C4-2B (cell line): ENCODE measurements at regions not wholly inside any gene's neighbourhood (a gene's known extent, or its start where the extent isn't known, plus 50 kb on each side); places are given as distances from the start of the nearest gene placed in this dataset.
A peak's percentile ranks its signal among the peaks of the same experiment; 100 is the strongest.
"Not testable (repeated sequence)": the region's sequence is repeated elsewhere in the genome, so short reads cannot be mapped to it uniquely, and the experiment has no call there.

Experiments used
- H3K27ac ChIP-seq: fragments of 450-650 bp; 2 replicates; pipeline ENCODE4 v1.5.1; 2017
- CTCF ChIP-seq: fragments of 450-650 bp; conservative IDR thresholded peaks from 2 replicates; pipeline ENCODE4 v1.5.1; 2017; ENCODE audit warnings: mild to moderate bottlenecking
- ZFX ChIP-seq: fragments of 450-650 bp; IDR thresholded peaks from 2 replicates; pipeline ENCODE4 v1.6.1; 2017

DNA sequence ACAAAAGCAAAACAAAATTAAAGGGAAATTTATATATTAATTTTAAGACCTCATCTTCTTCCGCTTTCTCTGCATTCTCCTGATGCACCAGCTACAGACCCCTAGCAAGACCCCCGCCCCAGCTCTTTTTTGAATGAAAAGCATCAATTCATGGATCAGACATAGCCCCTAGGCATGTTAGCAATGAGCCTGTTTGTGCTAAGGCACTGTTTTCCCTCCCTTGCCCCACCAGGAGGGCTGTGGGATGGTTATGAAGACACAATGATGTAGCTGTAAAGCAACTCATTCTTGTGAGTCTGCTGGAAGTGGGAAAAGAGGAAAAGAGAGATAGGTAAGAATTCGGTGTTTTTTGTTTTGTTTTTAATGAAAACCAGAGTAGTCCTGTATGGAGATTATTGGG, 88.5 kb upstream of the ZBTB18 start:
- TF ChIP-seq CTCF (no peak), ZFX (no peak)
- no peak overlapping the region for H3K27ac ChIP-seq

DNA sequence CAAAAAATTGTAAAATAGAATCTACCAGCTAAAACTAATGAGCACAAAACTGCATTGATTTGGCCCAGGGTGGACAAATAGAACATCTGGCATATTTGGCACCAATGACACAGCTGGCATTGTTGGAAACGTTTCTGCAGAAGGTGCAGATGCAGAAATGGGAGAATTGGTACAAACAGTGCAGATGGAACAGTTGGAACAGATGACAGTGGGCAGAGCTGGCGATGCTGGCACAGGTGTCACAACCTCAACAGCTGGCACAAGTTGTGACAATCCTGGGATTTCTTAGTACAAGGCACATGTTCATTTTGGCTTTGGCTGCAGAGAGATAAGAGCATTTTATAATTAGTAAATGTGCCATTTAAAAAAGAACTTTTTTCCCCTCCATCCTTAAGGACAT, 91.1 kb upstream of the ZBTB18 start:
- TF ChIP-seq ZFX (no peak), CTCF (no peak)
- no peak overlapping the region for H3K27ac ChIP-seq

DNA sequence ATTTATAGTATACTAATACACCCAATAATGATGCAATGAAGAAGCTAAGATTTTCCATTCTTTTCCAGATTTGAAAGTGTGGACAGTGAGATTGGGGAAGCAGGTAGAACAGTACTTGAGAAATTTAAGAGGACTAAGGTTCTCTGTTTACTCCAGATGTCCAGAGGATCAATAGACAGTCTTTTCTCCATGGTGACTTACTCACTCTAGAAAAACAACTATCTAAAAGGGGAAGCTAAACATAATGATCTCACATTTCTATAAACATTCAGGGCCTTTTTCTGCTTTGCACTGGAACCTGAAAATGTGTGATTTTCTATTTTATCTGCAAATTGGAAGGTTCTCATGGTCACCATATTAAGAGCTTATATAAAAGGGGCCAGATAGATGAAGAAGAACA, 93.9 kb upstream of the ZBTB18 start:
- H3K27ac ChIP-seq = no peak overlapping the region
- no peak for TF ChIP-seq CTCF
- TF ChIP-seq ZFX = no peak

GRCh38 chr1:243956450-243956849, 94.6 kb upstream of the ZBTB18 start:
- TF ChIP-seq CTCF (no peak), ZFX (no peak)
- no peak overlapping the region for H3K27ac ChIP-seq

GRCh38 chr1:243951207-243951606, 99.9 kb upstream of the ZBTB18 start:
- not testable (repeated sequence) for H3K27ac ChIP-seq

DNA sequence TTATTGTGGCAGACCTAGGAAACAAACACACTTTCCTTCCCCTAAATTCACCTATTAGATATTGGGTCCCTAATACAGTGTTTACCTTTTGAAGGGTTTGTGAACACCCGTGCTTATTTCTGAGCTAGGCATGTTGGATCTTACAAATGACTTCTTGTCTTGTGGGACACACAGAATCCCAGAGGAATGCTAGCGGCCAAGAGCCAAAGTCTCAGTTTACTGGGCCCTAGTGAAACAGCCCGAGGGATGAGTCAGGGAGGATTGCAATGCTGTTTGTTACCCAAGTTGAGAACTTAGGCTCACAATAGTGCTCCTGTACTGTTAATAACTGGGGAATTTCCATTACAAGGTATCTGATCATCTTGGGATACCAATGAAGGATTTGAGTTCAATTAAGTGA, 100.1 kb upstream of the AKT3 start:
- TF ChIP-seq CTCF = no peak
- no peak for TF ChIP-seq ZFX
- no peak overlapping the region for H3K27ac ChIP-seq

- TF ChIP-seq ZFX = no peak
- TF ChIP-seq CTCF = peak; percentile 20
- no peak overlapping the region for H3K27ac ChIP-seq
Measured at GRCh38 chr1:243946946-243947345, 96.9 kb upstream of the AKT3 start.

DNA sequence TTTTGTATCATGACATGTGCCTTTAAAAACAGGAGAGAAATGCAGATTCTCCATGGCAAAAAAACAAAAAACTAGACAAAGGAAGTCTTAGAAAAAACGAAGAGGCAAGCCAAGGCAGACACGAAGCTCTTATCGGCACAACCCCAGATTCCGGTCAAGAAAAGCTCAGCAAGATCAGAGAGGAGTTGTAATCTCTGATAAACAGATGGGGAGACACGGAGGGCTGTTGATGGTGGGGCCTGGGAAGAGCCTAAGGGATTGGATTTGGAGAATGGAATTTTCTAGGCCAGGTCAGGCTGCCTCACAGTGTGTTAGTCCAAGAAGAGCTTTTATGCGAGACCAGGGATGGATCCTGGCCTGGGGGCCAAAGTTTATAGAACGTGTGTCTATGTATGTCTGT, 96.2 kb upstream of the AKT3 start:
- no peak for TF ChIP-seq CTCF
- TF ChIP-seq ZFX = no peak
- no peak overlapping the region for H3K27ac ChIP-seq
